NCI-H187 (cell line): ENCODE measurements at regions not wholly inside any gene's neighbourhood (a gene's known extent, or its start where the extent isn't known, plus 50 kb on each side); places are given as distances from the start of the nearest gene placed in this dataset.

Experiments used
- DNase-seq, 2 experiments: peaks; one replicate each; lab custom pipeline; 2025; lab: John Stamatoyannopoulos, UW

DNA sequence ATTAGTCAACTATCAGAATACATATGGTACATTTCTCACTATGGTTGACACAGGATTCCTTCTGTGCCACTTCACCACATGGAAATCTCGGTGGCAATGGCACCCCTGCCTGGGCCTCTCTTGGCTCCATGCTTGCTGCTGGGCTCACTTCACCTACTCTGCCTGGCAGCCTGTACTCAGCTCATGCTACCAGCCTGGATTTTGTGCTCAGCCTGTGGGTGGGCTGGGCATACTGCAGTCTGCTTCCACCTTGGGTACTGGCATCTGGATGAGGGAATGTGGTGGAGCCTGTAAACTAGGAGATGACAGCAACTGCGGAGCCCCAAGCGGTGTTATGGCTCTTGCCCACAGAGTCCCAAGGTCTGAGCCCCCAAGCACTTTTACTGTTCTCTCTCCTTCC lies 604.1 kb downstream of the MTRR start:
- DNase-seq = no peak

- no peak for DNase-seq
Observed at GRCh38 chr5:8473827-8474568, 605.0 kb downstream of the MTRR start.

DNA sequence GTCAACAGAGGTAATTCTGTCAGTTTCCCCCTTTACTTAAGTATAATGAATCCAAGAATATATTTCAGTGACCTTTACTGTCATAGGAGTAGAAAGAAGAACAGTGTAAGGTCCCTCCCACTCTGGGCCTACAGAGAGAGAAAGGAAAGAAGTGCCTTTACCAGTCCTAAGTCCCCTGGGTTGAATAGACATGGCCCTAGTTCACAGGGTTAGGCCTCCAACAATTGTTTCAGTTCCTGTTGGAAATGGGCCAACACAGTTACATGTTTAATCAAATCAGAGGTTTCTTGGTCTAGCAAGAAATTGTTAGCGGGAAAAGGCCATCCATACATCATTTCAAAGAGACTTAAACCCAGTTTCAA lies 605.6 kb downstream of the MTRR start:
- no peak for DNase-seq

GRCh38 chr5:8478326-8478725 lies 609.4 kb downstream of the MTRR start:
- no peak for DNase-seq

DNA sequence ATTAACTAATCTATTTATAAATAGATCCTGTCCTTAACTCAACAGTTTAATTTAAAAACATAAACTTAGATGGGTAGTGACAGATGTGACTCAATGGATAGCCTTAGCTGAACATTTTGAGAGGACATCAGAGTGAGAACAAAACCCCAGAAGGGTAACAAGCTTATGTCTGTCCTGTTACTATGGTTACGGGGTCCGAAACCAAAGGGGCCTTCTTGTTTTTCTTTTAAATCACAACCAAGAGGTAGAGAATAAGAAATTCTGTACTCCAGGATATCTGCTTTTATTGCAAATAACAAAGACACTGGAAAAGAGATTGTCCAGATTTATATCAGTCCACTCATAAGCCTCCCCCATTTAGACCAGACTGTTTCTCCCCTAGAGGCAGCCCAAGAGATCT lies 612.1 kb downstream of the MTRR start:
- no peak for DNase-seq

- no peak for DNase-seq
Observed at GRCh38 chr5:8491254-8491653, 622.3 kb downstream of the MTRR start.

DNA sequence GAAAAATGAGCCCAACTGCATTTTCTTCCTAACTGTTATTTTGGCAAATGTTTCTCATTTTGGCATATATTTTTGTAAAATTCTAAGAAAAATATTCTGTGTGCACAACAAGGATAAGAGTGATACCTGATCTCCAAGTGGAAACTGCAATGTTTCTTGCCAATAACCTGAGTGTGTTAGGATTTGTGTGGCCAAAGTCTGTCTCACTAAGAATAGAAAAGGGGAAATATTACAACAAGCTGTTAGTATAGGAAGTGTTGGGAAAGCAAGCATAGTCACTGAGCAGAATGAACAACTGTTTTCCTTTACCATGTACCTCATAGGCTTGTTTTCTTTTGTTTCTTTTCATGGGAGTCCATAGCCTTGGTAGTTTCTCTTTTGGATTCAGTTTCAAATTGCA lies 624.2 kb downstream of the MTRR start:
- no peak for DNase-seq

DNA sequence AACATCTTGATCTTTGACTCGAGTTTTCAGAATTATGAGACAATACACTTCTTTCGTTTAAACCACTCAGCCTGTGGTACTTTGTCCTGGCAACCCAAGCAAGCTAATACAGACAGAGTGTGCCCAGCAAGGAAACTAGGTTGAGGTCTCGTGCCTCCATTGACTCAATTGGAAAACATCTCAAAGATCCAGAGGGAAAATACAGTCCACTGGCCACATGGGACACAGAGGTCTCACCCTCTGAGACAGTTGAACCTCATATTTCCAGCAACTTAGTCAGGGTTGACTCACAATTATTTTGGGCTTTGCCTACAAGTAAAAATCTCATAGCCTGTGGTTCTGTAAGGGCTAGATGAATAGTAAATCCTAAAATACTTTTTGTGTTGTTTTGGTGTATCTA lies 631.5 kb downstream of the MTRR start:
- no peak for DNase-seq

DNA sequence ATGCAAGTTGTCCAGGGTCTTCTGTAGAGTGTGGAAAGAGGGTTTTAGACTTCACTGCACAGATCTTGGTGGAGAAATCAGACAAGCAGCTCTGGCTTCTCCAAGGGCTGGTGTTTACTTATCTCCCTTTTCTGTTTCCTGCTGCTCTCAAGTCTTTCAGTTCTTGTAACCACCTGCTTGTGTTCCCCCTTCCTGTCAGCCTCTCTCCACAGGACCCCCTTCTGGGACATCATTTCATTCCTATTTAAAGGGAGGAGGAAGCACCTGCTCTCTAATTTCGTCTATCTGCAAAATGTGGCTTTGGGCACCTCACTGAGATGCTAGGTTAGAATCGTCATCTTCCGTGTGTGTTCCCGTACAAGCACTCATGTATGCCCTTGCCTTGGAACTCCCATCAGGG lies 636.2 kb downstream of the MTRR start:
- DNase-seq = no peak

- DNase-seq = no peak
Observed at GRCh38 chr5:8508231-8508630, 639.3 kb downstream of the MTRR start.

DNA sequence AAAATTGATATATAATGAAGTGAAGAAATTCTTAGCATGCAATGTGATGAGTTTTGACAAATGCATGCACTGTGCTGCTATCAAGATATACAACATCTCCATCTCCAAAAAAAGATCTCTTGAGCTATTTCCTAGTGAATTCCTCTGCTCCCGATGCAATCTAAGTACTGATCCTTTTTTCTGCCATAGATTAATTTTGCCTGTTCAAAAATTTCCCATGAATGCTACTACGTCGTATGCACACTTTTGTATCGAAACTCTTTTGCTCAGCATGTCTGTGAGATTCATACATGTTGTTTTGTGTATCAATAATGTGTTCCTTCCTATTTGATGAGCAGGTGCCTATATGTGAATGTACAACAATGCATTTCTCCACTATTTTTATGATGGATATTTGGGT lies 647.4 kb downstream of the MTRR start:
- no peak for DNase-seq

DNA sequence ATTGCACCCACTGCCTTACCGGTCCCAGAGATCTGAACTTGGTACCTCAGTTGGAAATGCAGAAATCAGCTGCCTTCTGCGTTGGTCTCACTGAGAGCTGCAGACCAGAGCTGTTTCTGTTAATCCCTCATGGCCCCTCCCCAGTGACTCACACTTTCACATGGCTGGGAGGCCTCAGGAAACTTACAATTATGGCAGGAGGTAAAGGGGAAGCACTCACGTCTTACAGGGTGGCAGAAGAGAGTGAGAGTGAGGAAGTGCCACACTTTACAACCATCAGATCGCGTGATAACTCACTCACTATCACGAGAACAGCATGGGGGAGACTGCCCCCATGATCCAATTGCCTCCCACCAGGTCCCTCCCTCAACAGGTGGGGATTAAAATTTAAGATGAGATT lies 648.5 kb downstream of the MTRR start:
- DNase-seq = no peak

DNA sequence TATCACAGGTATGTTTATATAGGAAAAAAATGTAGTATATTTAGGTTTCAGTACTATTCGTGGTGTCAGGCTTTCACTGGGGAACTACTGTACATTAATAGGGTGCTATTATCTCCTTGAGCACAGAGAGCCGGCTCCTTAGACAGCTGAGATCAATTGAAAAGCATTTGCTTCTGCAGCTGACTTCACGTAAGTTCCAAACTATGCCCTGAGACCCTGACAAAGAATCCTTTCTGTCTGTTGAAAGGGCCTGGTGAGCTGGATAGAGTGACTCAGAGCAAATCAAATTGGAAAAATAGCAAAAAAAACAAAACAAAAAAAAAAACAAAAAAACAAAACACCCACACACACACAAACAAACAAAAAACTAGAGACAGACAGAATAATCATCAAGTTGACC lies 652.0 kb downstream of the MTRR start:
- no peak for DNase-seq

DNA sequence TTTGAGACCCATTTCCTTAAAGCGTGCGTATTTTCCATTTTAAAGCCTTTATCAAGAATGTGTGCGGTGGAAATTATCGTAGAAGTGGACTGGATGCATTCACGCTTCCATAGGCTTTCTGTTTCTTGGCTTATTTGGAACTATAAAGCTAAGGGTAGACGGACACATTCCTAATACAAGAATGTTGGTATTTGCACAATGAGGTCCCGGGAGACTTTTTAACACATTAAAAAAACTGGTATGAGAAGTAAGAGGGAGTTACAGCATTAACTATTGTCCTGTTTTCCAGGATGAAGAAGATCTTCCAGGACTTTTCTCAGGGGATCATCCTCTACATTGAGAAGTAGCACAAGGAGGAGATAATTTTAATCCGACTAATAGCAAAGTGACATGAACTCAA lies 653.0 kb downstream of the MTRR start:
- DNase-seq = no peak

GRCh38 chr5:8522646-8523045 lies 653.7 kb downstream of the MTRR start:
- DNase-seq = no peak

- no peak for DNase-seq
Observed at GRCh38 chr5:8523501-8523900, 654.6 kb downstream of the MTRR start.

- DNase-seq = no peak
Observed at GRCh38 chr5:8525819-8526218, 656.9 kb downstream of the MTRR start.

DNA sequence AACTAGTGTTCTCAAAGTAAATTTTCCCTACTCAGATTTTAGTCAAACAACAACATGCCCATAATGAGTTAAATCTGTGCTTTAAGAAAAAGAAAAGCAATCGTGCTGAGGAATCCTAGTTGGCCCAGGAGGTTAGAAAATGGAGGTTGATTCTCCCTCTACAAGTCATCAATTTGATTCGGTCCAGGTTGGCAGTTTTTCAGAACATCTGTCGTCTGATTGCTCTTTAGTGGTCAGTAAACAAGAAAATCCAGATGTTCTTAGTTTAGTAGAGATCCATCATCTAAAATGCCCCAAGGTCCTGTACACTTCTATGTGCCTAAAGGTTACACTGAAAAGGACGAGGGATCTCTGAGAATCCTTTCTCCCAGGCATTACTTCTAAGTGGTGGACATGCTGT lies 659.2 kb downstream of the MTRR start:
- DNase-seq = no peak

- DNase-seq = no peak
Observed at GRCh38 chr5:8538821-8539220, 669.9 kb downstream of the MTRR start.

GRCh38 chr5:8540317-8540716 lies 671.4 kb downstream of the MTRR start:
- no peak for DNase-seq

DNA sequence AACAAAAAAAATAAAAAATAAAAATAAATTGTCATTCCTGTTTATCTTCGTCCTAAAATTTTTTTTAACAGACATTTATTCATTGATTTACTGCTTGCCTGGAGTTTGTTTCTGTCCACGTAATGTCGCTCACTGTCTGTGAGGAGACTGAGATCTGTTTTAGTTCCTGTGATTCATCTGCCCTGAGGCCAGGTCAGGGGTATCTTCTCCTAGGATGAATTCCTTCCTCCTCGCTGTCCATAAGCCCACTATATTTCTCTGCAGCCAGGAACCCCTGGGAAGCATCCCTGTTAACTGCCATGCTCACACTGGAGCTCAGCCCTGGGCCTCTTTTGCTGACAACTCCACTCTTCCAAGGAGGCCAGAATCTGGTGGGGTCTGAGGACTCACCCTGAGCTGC lies 682.0 kb downstream of the MTRR start:
- no peak for DNase-seq

- DNase-seq = no peak
Observed at GRCh38 chr5:8553364-8553763, 684.4 kb downstream of the MTRR start.

DNA sequence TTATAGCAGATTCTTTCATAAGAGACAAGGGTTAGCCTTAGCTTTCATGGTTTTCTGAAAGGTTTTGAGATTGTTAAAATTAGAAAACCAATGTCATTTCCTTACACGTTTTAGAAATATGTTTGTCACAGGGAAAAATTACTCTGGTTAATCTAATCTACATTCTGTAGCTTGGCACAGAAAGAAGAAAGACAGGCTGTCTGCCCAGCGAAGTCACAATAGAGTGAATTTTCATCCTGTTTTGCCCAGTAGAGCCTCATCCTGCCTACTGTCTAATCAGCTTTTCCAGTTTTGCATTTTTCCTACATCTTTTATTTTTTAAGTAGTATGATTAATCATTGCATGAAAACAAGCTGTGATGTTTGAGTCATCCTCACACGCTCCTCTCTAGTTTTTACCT lies 688.8 kb downstream of the MTRR start:
- no peak for DNase-seq

DNA sequence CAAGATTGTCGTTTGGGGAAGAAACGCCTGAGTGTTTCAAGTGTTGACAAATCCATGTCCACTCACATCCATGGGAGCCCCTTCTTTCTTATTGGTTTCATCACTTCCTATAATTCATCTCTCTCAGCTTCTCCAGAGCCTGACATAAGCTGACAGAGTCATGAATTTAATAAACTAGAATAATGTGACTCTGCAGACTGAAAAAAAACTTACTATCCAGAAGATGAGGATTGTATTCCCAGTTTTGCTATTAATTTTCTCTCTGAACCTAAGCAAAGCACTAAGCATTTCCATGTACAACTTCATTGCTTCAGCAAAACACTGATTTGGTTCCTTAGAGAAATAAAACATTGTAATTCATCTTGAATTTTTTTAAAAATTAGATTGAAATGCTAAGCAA lies 691.8 kb downstream of the MTRR start:
- no peak for DNase-seq
